ENCODE measurements at regions not wholly inside any gene's neighbourhood (a gene's known extent, or its start where the extent isn't known, plus 50 kb on each side); places are given as distances from the start of the nearest gene placed in this dataset.

DNA sequence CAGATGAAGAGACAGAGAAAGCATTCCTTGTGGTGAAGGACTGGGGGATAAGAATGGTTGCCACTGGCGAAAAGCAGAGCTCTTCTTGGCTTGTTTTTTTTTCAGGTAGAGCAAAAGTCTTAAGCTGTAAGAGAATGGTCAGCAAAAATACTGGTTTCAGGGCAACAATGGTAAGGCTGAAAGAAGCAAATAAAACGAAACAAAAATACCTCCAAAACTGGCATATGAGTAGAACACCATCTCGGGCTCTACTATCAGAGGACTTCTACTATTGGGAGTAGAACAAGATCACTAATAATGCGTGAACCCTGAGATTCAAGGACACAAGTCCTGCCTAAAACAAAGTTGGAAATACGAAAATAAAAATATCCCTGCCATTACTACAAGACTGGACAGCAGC is 1823.2 kb upstream of the CDH6 start:
- no peak for DNase-seq

DNA sequence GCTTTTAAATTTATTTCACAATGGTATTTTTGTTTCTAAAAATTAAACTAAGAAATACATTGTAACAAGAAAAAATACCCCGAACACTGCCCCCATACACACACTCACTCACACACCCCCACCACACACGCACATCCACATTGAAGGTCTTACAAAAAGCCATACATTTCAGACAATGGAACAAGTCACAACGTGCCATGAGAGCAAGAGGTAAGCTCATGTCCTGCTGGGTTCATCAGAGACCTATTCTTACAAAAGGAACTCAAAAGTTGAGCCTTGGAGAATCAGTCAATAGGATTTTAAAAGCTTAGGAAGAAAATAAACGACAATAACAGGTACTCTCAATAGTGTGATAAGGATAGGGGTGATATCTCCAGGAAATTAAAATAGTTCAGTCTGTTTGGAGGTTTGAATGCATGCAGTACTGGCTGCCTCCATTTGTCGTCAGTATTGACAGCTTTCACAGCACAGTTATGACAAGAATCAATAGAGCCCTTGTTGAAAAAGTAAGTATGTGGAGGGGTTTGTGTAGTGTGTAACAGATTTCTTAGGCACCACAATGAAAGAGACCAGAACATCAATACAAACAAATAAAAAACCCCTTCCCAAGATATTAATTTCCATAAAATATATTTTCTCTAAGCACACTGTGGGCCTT is 1826.2 kb upstream of the CDH6 start:
- no peak for DNase-seq

DNA sequence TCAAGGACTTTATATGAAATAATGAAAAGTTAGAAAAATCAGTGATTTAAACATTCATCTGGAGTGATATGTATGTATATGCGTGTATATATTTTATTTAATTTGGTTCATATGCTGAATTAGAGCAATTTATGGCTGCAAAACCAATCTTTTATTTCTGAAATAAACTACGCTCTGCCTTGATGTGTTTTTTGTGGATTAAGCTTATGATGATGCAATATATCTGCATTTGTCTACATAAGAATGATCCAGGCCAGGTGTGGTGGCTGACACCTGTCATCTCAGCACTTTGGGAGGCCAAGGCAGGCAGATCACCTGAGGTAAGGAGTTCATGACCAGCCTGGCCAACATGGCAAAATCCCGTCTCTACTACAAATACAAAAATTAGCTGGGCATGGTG is 1842.3 kb upstream of the CDH6 start:
- DNase-seq = no peak

DNA sequence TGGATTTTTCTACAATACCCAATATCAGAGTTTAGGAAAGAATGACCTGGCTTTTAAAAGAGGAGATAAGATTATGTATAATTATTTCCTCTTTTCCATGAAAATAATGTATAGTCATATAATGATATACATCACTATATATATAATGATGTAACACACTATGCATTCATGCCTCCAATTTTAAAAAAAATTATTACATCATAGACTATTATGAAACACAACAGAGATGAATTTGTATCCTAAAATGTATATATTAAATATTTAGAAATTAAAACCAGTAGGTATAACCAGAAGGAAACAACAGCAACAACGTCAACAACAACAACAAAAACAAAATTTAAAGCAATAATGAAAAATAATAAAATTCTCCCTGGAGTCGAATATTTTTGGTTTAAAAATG is 1856.5 kb upstream of the CDH6 start:
- no peak for DNase-seq

DNA sequence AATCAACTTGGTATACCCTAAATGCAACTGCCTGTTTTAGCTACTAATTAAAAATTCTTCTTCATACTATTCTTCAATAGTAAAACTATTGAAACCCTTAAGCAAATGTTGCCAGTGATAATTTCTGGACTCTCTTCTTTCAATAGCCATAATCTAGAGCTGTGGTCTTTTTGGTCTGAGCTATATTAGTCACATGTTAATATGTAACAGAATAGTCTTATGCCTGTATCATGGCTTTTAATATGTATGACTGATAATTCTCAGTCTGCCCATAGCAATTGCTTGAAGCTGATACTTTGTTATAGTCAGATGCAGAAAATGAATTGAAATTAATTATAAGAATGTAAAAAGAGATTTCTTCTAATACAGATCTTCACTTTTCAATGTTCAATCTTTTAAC is 1871.9 kb upstream of the CDH6 start:
- DNase-seq = no peak

DNA sequence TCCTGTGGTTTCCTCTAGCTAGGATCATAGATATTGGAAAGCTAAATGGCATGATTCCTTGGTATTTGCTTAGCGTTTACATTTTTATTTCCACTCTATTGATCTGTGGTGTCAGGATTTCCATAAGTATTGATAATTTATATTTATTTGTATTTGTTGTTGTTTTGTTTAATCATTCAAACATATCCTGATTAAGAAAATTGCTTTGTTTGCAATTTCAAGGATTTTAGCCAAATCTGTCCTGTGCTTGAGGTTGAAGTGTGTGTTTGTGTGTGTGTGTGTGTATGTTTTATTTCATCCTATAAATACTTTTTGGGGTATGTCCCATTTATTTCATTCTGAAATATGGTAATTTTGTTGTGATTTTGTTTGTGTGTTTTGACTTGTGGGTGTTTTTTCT is 1884.1 kb upstream of the CDH6 start:
- DNase-seq = no peak

DNA sequence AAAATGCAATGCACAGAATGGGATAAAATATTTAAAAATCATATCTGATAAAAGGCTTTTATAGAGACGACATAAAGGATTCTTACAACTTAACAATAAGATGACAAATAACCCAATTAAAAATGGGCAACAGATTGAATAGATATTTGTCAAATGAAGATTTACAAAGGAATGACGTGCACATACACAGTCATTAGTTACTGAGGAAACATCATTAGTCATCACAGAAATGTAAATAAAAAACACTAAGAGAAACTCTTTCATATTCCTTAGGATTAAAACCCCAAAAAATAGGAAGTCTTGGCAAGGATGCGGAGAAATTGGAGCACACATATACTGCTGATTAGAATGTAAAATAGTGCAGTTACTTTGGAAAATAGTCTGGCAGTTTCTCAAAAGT is 1886.0 kb upstream of the CDH6 start:
- no peak for DNase-seq

DNA sequence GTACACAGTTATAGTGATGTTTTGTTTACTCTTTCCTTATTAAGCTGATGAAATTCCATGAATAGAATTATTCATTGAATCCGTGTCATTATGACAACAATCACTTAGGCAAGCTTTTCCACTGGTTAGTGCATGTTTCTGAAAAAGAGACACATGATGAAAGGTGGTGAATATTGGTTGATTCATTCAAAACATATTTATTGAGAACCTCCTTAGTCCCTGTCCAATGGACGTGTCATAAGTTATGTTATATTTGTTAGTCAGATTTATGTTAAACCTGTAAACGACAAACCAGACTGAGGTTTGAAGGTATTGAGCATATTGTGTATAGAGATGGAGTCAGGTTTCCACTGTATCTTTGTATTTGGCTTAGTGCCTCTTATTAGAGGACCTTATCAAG is 1888.9 kb upstream of the CDH6 start:
- no peak for DNase-seq

DNA sequence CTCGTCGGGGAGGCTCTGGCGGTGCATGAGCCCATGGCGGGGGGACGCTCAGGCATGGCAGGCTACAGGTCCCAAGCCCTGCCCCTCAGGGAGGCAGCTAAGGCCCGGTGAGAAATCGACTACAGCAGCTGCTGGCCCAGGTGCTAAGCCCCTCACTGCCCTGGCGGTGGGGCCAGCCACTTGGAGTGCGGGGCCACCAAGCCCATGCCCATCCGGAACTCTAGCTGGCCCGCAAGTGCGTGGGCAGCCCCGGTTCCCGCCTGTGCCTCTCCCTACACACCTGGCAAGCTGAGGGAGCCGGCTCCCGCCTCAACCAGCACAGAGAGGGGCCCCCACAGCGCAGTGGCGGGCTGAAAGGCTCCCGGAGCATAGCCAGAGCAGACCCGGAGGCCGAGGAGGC is 1896.9 kb upstream of the CDH6 start:
- no peak for DNase-seq

DNA sequence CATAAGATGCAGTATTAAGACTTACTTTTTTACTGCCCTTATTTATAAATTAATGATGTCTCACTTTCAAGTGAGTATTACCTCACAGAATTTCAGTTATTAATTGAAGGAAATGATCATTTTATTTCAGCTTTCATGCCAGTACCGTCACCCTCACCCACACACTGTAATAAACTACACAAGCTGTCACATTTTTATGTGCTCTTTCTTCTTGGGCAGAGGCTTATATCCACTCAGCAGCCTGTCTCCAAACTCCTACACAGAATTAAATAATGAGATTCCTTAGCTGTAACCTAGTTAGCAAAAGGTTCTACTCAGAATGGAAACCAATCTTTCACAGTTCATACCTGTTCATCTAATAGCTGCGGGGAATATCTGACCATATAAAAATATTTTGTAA is 1915.8 kb upstream of the CDH6 start:
- no peak for DNase-seq

DNA sequence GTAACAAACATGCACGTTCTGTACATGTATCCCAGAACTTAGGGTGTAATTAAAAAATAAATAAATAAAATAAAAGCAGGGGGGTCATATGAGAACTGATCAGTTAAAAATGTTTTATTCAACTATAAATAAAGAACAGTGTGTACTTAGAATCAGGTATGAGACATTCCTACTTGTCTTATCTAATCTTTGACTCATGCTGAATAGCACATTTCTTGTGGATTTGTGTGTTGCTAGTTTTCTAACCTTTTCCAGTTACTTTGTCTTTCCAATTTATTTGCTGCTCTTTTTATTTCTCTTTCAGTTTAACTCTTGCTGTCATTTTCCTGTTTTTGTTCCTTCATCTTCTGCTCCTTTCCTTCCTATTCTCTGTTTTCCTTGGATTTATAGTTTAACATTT is 1917.1 kb upstream of the CDH6 start:
- no peak for DNase-seq

DNA sequence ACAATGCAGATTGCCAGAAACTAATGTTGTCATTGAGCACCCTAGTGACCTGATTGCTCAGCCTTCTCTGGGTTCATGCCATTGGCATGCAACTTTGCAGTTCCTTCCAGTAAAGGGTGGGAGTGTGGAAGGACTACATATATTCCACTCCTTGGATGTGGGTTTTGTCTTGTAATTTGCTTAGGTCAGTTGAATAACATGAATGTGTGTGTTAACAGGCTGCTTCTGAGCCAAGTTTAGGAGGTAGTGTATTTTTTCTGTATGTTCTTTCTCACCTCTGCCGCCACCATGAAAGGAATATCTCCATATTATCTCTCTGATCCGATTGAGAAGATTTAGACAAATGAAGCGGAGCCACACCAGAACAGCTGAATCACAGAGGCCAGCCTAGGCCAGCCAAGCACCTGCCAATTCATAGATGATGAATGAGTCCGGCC is 1929.6 kb upstream of the CDH6 start:
- no peak for DNase-seq

DNA sequence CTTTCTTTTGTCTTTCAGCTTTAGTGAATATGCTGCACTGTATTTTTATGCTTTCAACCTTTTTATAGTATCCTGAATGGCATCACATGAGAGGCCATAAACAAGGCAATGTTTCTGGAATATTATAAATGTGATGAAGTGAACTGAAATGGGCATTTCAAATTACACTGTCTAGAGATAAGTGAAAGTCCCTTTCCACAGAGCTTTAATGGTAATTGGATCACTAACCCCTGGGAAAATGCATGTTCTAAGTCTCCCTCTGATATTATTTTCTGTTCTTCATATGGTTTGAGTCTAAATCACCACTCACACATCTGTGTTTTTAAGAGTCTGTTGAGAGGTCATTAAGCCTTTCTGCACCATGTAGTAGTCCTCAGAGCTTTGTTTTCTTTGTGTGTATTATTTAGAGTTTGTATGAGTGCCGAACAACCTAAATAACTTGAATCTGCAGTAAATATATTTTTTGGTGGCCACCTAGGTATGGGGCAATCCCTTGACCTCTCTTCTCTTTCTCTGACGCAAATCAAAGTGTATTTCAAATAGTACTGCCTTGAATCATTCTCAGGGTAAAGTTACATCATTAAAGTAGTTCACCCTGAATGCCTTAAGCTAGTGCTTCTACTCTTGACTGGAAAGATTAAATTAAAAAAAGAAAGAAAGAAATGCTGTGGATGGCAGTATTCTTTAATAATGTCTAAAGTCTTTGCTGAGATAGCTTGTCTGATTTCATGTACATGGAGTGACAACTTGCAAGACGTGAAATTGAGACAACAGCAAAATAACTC is 1931.0 kb upstream of the CDH6 start:
- no peak for DNase-seq

DNA sequence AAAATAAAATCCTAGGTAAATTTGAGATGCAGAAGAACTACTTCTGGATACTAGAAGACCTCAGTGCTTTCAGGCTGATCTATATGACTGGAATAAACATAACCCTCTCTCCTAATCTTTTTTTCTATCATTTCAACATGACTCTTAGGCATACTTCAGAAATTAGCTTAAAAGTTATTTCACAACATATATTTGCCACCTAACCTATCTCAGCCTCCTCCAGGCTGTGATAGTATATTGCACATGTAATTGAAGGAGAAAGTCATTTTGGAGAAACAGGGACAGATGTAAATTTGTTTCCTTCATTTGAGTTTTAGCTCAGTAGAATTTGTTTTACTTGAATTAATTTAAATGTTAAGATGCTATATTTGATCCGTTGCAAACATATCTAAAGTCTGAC is 1932.3 kb upstream of the CDH6 start:
- no peak for DNase-seq

DNA sequence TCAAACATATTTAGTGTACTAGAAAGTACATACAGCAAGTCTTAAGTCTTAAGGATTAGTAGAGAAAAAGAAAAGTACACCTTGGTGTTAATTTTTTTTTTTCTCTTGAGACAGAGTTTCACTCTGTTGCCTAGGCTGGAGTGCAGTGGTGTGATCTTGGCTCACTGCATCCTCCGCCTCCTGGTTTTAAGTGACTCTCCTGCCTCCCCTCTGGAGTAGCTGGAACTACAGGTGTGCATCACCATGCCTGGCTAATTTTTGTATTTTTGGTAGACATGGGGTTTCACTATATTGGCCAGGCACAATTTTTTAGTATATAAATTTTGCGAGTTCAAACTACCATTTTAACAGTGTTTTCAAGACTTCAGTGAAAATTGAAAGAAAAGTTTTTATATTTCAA is 1941.1 kb upstream of the CDH6 start:
- DNase-seq = no peak

DNA sequence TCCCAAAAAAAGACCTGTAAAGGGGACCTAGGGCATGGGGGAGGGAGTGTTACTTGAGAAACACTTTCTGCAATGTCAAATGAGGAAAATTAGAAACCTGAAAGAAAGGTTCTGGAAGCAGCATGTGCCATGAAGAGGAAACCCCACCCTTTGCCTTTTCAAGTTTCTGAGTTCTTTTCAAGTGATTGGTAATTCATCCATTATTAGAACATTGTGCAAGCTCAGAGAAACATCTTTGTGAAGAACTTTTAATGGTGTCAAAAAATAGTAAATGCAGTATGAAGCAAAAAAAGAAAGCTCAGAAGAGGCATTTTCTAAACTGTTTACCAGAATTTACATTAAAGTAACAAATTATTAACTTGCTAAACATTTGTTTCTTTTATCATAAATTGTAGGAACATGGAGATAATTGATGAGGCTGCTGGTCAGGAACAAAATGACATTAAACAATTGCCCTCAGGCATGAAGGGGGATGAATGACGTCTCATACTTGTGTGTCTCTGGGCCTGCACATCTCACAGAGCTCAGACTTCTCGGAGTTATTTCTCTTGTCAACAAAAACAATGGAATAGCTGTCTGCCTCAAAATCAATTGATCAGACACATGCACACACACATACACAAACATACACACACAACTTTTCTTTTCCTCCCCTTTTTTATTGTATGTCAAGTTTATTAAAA is 1946.0 kb upstream of the CDH6 start:
- DNase-seq = no peak

DNA sequence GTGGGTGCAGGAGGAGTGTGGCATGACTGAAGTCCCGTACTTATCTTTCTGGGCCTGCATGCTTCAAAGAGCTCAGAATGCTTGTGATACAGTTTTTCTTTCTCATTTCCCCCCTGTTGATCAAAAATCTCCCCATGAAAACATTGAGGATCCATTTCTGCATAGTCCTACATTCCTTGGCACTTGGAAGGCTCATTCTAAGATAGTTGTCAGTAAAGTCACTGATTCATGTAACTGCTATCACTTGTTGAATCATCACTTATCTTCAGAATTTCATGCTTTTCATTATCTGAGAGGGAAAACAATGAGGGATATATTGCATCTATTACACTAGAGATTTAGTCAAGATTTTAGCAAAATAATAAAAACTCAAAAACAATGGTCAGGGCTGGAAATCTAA is 1953.1 kb upstream of the CDH6 start:
- DNase-seq = no peak

DNA sequence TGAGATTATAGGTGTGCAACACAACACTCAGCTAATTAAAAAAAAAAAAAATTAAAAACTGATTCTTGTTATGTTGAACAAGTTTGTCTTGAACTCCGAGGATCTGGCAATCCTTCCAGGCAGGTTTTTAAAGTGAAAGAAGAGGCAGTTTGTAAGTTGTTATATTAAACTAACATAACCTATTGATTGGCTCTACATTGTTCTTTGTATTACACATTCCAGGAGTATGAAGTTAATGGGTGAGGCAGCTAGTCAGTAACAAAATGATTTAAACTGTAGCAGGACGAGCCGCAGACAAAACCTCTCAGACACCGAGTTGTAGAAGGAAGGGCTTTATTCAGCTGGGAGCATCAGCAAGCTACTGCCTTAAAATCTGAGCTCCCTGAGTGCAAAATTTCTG is 1953.9 kb upstream of the CDH6 start:
- DNase-seq = no peak

DNA sequence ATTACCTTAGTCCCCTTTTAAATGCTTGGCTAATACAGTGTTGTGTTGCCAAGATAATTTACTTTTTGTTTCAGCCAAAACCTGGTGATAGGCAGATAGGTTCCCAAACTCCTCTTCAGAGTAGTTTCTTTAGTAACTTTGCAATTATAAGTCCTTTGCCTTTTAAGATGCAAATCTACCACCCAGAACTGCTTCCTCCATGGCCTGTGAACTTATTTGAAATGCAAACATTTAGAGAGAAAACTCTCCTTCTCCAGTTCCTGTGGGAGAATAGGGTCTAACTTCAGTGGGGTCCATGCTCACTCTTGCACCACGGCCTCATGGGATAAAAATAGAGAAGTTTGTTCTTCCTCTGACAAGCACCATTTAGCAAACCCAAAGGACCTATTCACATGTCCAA is 1955.4 kb upstream of the CDH6 start:
- no peak for DNase-seq

DNA sequence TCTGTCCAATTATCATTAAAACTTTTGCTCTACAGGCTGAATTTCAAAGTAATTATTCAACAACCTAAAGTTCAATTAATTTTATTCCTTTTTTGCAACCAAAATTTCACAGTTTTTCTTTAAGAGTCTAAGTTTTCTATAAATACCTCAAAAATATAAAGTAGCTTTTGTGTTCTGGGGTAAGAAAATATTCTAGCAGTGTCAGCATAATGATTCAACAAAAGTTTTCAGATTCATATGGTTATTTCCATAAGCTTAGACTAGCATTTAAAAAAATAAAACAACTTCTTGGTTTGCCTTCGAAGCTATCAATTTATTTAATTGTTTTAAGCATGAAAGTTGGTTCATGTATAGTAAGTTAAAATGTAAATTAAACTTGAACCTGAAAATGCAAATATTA is 1962.3 kb upstream of the CDH6 start:
- no peak for DNase-seq

DNA sequence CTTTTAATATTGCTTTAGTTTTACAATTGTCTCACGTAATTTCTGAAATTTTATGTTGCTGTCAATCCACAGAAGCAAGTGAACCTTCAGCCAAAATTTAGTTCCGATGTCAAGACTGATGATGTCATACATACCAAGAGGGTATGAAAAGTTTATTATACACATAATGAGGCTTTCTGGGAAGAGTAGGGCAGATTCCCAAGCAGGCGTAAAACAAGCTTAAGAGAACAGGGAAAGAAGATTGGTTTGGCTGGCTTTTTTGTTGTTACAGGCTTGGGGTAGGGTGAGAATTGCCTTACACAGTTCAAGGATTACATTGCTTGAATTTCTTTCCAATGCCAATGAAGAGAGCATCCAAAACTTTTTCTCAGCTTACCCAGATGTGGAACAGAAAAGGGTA is 1962.9 kb upstream of the CDH6 start:
- no peak for DNase-seq

DNA sequence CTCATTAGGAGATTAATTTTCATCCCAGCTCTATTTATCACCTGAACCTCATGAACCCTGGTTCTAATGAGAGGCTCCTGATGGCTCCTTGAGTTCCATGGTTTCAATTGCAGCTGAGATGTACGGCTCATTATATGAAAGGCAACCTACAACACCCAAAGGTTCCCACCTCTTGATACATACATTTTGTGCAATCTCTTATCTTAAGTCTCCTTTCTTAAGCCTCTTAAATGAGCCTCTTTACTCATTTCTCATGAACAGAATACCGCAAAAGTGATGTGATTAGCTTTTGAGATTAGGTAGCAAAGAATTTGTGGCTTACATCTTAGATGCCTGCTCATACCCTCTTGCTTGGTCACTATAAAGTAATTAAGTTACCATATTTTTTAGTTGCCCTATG is 1964.0 kb upstream of the CDH6 start:
- no peak for DNase-seq

DNA sequence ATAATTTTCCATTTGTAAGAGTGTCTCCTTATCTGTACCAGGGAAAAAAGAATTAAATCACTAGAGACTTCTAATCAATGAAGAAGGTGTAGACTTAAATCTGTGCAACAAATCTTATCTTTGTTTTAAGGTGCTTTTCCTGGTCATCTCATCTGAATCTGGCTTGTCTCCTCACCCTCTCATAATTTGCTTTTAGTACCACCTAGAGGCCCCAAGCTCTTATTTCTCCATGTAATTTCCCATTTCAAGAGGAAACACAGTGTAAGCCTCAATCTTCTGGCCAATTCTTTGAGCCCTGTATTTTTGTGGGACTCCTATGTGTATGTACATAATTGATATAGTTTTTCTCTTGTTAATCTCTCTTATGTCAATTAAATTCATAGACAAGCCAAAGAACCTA is 1975.3 kb upstream of the CDH6 start:
- no peak for DNase-seq

DNA sequence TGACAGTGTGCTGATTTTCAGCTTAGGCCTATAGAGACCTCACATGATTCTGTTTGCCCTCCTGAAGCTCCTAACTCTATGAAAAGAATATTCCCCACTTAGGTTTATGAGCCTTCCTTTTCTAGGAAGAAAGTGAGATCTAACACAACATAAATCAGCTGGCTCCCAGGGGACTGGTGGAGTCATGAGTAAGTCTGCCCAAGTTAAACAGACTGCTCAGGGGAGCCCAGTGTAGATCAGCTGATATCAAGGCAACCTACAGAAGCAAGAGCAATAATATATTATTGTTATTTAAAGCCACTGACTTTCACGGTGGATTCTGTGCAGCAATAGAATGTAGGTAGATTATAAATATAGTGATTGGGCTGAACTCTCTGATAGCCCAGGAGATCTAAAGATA is 1978.6 kb upstream of the CDH6 start:
- DNase-seq = no peak
